T-helper 1 cell treated with Interleukin-12 subunit alpha and Interleukin-12 subunit beta and Interleukin-4 antibody, amounts not matched to agents 30 ng/mL and 1 ng/mL, for 36 hours (primary cell): ENCODE measurements at regions not wholly inside any gene's neighbourhood (a gene's known extent, or its start where the extent isn't known, plus 50 kb on each side); places are given as distances from the start of the nearest gene placed in this dataset.

Source experiments
- intact Hi-C: fragments of 100-400 bp; cut with micrococcal nuclease; formaldehyde crosslinking; loops from one replicate; pipeline ENCODE4 v1.15.1; 2024

GRCh38 chr20:11797156-11797555, 120.5 kb upstream of the BTBD3 start:
- intact Hi-C loops: no loop called here

- intact Hi-C loops: no loop called here
These were observed 118.4 kb upstream of the BTBD3 start for GRCh38 chr20:11799281-11799684.

DNA sequence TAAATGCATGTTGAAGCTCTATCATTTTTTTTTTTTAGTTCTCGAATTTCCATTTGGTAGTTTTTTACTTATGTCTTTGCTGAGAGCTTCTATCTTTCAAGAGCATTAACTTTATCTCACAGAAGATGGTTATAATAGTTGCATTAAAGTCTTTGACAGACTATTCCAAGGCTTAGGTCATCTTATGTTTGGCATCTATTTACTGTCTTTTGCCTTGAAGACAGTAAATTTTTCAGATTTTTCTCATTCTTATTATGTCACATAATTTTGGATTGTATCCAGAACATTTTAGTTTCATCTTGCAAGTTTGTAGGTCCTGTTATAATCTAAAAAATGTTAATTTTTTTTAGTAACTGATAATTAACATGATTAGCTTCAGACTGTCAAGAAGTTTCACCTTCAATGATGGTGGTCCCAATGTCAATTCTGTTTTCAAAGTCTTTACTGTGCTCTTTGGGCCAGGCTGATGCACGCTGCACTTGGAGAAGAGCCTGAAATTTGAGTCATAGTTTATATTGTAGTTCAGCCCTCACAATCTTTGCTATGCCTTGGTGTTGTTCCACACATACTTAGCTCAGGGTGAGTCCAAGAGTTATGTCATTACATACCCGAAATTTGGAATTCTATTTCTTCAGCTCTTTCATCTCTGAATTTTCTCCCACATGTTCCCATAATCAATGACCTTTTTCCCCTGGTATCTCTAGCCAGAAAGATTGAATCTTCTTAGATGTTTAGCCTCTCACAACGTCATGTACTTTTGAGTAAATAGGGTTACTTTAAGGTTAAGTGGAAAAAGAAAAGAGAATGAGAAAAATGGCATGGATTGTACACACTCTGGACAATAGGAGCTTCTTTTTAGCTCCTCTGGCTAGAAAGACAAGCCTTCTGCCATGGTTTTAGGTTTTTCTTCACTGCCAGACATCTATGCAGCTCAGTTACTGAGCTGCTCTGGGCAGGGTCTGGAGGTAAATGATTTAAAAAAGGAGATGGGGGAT, 110.3 kb upstream of the BTBD3 start:
- intact Hi-C loops: no loop called here

- intact Hi-C loops: no loop called here
These were observed 108.9 kb upstream of the BTBD3 start for GRCh38 chr20:11808841-11809240.

- intact Hi-C loops: no loop called here
These were observed 107.2 kb upstream of the BTBD3 start for GRCh38 chr20:11810311-11811083.

DNA sequence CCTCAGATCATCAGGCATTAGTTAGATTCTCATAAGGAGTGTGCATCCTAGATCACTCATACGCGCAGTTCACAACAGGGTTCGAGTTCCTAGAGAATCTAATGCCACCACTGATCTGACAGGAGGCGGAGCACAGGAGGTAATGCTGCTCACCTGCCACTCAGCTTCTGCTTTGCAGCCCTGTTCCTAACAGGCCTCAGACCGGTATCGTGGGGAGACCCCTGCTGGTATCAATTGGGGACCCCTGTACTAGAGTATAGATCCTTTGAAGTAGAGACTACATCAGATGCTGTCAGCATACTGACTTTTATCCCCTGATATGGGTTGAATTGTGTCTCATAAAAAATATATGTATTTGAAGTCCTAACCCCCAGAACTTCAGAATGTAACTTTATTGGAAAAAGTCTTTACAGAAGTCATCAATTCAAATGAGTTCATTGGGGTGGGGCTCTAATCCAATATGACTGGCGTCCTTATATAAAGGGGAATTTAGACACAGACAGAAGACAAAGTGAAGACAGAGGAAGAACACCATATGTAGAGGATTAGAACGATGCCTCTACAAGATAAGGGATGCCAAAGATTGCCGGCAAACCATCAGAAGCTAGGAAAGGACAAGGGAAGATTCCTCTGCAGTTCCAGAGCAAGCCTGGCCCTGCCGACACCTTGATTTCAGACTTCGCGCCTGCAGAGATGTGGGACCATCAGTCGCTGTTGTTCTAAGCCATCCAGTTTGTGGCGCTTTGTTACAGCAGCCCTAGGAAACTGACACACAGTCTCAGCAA, 104.4 kb upstream of the BTBD3 start:
- intact Hi-C loops: no loop called here

GRCh38 chr20:11814267-11814666, 103.4 kb upstream of the BTBD3 start:
- intact Hi-C loops: no loop called here

DNA sequence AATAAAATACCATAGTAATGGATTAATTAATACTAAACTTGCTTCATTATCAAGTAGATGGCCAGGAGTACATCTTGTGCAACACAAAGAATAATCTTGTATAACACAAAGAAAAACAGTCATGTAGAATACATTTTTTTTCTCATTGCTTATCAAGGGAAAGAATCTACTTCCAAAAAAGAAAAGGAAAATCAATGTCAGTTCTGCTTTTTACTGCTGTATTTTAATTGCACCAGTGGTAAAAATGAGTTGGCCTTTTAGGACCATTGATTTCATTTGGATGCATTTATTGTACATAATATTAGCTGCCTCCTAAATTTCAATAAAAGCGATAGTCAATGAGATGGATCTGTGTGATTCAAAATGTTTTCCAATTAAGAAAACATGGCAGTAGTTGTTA, 96.9 kb upstream of the BTBD3 start:
- intact Hi-C loops: no loop called here

- intact Hi-C loops: no loop called here
These were observed 95.2 kb upstream of the BTBD3 start for GRCh38 chr20:11822540-11822794.

DNA sequence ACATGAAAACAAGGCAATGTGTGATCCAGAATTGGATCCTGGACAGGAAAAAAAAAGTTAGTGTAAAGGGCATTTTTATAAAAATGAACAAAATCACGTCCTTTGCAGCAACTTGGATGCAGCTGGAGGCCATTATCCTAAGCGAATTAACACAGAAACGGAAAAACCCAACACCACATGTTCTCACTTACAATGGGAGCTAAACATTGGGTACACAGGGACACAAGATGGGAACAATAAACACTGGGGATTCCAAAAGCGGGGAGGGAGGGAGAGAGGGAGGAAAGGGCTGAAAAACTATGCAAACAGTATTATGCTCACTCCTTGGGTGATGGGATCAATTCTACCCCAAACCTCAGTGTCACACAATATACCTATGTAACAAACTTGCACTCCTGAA, 91.4 kb upstream of the BTBD3 start:
- intact Hi-C loops: no loop called here

DNA sequence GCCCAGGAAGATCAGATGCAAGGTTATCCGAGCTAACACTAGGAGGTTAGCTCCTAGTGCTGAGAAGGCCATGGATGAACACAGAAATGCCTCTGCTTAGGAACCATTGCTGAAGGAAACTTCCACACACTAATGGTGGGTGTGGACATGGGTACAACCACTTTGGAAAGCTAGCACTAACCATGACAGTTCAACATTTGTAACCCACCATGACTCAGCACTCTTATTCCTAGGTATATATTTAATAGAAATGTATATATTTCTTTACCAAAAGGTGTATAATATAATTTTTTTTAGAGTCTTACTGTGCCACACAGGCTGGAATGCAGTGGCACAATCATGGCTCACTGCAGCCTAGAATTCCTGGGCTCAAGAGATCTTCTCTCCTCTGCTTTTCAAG, 85.3 kb upstream of the BTBD3 start:
- intact Hi-C loops: no loop called here

DNA sequence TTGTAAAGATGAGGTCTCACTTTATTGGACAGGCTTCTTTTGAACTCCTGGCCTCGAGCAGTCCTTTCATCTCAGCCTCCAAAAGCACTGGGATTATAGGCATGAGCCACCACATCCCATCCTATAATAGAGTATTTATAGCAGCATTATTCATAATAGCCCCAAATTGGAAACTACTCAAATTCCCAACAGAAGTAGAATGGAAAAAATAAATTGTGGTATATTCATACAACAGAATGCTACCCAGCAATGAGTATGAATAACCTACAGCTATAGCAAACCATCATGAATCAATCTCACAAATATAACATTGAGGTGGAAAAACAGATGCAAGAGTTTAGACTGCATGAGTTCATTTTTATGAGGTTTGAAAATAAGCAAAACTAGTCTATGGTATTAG, 84.8 kb upstream of the BTBD3 start:
- intact Hi-C loops: no loop called here

- intact Hi-C loops: no loop called here
These were observed 83.9 kb upstream of the BTBD3 start for GRCh38 chr20:11833825-11834224.

DNA sequence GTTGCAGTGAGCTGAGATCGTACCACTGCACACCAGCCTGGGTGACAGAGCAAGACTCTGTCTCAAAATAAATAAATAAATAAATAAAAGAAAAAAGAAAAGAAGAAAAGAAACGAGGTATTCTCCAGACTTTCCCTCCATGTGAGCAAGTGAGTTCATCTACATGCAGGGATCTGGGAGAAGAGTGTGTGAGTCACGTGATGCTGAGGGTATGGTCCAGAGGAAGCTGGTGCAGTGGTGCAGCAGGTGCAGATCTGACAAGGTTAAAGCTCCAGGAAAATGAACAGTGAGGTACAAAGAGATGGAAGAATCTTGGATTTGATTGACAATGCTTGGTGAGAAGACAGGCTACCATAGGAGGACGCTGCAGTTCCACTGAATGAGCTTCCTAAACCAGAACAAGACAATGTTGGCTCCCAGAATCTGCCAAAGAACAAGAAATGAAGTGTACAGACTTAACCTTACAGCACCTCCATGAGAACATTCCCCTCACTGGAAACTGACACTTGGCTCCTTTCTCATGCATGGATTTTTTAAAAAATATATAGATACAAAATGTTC, 79.5 kb upstream of the BTBD3 start:
- intact Hi-C loops: no loop called here

- intact Hi-C loops: no loop called here
These were observed 75.7 kb upstream of the BTBD3 start for GRCh38 chr20:11841972-11842461.

DNA sequence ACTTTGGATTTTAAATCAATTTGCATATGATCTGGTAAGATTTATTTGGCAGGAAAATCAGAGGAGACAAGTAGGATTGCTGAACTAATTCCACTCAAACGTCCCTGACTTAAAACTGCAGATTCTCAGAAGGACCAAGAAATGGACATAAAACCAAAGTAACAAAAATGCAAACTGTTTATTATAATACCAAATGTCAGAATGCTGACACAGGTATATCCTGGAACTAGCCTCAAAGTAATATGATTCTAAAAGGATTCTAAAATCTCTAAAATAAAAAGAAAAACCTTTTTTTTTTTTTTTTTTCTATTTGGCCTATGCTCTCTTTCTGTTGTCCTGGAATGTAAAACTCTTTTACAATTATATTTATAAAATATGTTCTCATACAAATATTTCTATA, 74.4 kb upstream of the BTBD3 start:
- intact Hi-C loops: no loop called here

GRCh38 chr20:11844691-11845090, 73.0 kb upstream of the BTBD3 start:
- intact Hi-C loops: no loop called here

- intact Hi-C loops: no loop called here
These were observed 72.4 kb upstream of the BTBD3 start for GRCh38 chr20:11845340-11845739.

DNA sequence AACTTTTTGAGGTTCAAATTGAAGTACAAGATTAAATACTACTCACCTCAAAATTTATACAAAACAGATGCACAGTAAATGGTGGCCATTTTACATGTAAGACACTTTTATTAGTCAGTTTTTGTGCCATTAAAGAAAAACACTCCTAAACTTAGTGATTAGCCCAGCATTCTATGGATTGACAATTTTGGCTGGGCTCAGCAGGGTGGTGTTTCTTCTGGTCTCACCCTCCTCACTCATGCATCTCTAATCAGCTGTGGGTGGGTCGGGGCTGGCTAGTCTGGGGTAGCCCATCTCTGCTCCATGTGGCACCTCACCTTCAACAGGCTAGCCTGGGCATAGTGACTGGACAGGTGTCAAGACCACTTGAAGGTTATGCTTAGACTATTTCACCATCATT, 71.6 kb upstream of the BTBD3 start:
- intact Hi-C loops: no loop called here

DNA sequence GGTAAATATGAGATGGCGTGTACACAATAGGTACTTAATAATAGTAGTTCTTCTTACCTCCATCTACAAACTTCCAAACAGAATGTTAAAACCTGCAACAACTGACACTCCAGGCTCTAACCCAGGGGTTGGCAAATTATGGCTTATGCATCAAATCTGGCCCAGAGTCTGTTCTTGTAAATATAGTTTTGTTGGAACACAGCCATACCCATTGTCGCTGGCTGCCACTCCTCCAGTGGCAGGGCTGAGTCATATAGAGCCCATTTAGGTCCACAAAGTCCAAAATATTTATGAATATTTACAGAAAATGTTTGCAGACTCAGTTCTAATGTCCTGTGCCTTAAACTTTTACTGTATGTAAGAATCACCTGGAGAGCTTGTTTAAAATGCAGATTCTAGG, 69.9 kb upstream of the BTBD3 start:
- intact Hi-C loops: no loop called here

- intact Hi-C loops: no loop called here
These were observed 68.3 kb upstream of the BTBD3 start for GRCh38 chr20:11849270-11849915.
